Fibroblast of peridontal ligament (primary cell): ENCODE measurements at regions not wholly inside any gene's neighbourhood (a gene's known extent, or its start where the extent isn't known, plus 50 kb on each side); places are given as distances from the start of the nearest gene placed in this dataset.
"Not testable (repeated sequence)": the region's sequence is repeated elsewhere in the genome, so short reads cannot be mapped to it uniquely, and the experiment has no call there.

Experiments
- DNase-seq: peaks from one replicate; pipeline ENCODE4 v3.0.0-alpha.2; 2010; ENCODE audit errors: extremely low read depth

DNA sequence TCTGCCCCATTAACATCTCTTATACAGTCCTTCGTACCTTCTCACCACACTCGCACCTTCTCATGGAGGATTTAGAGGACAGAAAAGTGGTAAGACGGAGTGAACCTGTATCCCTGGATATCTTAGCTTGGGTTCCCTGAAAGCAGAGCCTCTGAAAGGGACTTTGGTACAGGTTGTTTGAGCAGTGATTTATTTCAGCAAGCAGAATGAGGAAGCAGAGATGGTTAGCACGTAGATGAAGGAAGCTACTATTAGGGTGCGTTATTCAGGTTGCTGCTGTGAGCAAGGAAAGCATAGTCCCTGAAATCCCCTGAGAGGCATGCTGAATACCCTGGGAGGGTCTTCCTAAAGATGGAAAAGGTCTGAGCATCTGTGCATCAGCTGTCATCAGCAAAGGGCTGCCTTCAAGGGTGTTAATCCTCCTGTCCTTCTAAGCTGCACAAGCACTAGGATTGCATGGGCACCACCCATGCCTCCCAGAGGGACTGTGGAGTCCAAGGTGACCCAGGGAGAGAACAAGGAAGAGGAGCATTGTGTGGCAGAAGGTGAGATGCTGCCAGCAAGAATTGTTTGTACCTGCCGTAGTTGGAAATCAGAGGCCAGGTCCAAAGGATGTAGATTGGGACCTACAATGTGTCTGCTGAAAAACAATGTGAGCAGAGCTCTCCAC is 273.7 kb downstream of the RASEF start:
- DNase-seq, result no peak

DNA sequence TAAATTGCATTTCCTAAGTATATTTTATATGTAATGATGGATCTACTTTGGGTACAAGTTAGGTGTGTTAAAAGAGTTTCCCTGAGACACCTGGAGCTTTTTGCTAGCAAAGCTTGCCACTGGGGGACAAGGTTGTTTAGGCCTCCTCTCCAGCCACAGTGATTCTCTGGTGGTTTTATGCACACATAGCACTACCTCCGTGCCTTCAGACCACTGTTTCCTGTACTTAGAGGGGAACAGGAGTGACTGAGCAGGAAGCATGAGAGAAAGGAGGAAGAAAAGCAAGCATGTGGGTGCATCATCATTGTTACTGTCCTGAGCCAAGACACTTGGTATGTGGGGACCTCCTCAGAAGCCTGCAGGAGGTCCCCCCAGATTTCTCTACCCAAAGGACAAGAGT is 272.1 kb downstream of the RASEF start:
- DNase-seq, result no peak

- no peak for DNase-seq
These were observed 271.2 kb downstream of the RASEF start for GRCh38 chr9:82791692-82792091.

DNA sequence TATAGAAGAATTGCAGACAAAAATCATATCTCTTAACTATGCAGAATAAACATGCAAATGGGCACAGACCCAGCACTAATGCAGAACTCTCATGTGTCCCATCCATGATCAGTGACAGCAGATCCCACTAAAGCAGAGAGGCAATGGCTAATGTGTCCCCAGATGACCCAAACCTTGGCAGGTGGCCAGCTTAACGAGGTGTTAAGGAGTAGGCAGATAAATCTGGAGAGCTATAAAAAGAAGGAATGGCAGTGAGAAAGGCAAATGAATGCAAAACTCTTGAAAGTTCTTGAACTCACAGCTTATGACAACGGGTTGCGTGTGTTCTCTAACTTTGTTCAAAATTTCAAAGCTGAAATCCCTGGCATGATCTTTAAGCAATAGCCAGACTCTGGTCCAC is 265.4 kb downstream of the RASEF start:
- no peak for DNase-seq

DNA sequence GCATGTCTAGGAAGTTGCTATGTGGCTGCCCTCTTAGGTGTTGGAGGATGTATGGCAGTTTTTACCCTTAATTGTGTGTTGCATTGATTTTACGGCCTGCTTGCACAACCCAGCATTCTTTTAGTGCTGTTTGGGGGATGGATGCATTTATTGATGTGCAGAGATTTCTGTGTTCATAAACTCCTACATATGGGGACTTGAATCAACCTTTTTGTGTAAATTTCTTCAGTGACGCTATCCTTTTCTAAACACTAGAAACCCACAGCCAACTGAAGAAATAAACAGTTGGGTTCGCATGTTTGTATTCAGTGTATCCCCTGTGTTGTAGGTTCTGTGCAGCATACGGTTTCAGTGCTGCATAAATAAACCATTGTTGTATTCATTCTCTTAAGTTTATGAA is 263.7 kb downstream of the RASEF start:
- peak; percentile 52 for DNase-seq

DNA sequence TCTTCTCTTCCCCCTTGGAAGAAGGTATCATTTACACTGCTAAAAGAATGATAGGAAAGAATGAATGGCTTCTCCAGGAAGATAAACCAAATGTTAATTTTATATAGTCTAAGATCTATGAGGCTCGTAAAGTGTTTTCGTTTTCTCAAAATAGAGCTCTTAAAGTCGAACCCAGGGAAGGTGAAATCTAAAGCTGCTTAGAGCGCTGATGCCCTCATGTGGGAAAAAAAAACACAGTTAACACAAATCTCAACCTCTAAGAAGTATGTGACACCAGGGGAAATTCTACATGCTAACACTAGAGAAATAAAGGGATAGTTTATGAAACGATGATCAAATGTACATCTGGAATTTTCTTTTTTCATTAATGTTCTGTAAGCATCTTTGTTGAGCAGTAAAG is 257.9 kb downstream of the RASEF start:
- no peak for DNase-seq

- DNase-seq, result no peak
These were observed 254.5 kb downstream of the RASEF start for GRCh38 chr9:82808478-82808877.

DNA sequence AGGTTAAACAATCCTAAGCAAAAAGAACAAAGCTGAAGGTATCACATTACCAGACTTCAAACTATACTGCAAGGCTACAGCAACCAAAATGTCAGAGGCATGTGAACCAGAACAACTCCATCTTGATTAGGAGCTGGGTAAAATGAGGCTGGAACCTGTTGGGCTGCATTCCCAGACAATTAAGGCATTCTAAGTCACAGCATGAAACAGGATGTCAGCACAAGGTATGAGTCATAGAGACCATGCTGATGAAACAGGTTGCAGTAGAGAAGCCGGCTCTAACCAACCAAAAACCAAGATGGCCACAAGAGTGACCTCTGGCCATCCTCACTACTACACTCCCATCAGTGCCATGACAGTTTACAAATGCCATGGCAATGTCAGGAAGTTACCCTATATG is 252.0 kb downstream of the RASEF start:
- no peak for DNase-seq

DNA sequence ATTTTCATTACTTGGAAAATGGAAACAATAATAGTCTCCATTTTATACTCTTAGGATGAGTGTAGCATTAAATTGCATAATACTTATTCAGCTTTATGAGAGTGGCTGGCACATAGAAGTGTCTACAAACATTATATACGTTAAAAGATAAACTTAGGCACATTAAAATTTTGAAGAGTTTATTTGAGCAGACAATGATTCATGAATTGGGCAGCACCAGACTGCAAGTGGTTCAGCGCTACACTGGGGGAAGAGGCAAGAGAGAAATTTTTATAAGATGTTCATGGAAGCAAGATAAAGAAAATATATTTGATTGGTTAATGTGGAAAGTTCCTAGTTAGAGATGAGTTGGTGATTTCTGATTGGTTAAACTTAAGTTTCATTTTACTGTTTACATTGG is 243.7 kb downstream of the RASEF start:
- no peak for DNase-seq

GRCh38 chr9:82820186-82820585 is 242.8 kb downstream of the RASEF start:
- DNase-seq, result no peak

DNA sequence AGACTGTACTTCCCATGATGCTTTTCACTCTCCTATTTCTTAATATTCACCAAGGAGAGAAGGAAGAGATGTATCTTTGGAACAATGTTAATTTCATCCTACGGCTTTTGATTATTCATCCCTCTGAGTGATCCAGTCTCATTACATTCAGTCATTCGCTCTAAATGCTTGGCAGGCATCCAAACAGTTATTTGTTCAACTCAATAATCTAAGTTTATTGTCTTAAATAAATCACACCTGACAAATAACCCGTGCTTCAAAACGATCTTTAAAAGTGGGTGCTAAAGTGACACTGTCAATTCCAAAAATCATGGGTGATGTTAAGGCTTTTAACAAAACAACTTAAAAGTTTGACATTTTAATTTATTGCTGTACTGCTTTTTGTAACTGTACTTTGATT is 233.1 kb downstream of the RASEF start:
- no peak for DNase-seq

GRCh38 chr9:82865524-82865923 is 197.4 kb downstream of the RASEF start:
- no peak for DNase-seq

- no peak for DNase-seq
These were observed 182.4 kb downstream of the RASEF start for GRCh38 chr9:82880336-82881050.

GRCh38 chr9:82882138-82882537 is 180.8 kb downstream of the RASEF start:
- DNase-seq, result no peak

DNA sequence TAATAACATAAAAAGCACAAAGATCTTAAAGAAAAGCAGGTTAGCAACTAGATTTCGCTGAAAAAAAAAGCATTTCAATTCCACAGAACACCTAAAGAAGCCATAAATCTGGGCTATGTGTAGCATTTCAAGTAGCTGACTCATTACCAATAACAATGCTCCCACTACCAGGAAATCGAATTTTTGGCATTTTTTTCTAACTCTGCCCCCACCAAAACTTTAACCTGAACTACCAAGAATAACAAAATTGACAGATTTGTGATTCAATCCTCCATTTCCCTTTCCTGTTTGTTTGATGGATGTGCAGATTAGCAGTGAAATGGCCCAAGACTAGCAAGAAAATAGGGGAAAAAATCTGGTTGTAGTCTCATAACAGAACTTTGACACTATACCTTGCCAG is 180.2 kb downstream of the RASEF start:
- no peak for DNase-seq

GRCh38 chr9:82883436-82883835 is 179.5 kb downstream of the RASEF start:
- DNase-seq, result no peak

DNA sequence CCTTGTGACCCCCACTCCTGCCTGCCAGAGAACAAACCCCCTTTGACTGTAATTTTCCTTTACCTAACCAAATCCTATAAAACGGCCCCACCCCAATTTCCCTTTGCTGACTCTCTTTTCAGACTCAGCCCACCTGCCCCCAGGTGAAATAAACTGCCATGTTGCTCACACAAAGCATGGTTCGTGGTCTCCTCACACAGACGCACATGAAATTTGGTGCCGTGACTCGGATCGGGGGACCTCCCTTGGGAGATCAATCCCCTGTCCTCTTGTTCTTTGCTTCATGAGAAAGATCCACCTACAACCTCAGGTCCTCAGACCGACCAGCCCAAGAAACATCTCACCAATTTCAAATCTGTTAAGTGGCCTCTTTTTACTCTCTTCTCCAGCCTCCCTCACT is 179.0 kb downstream of the RASEF start:
- DNase-seq, result not testable (repeated sequence)

DNA sequence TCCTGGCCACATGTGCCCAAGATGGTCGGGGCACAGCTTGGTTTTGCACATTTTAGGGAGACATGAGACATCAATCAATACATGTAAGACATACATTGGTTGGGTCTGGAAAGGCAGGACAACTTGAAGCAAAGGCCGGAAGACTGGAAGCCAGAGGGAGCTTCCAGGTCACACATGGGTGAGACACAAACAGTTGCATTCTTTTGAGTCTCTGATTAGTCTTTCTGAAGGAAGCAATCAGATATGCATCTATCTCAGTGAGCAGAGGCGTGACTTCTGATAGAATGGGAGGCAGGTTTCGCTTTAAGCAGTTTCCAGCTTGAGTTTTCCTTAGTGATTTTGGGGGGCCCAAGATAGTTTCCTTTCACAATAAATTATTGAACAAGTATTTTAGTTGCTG is 172.5 kb downstream of the RASEF start:
- DNase-seq, result no peak

- DNase-seq, result no peak
These were observed 172.1 kb downstream of the RASEF start for GRCh38 chr9:82890865-82891264.

GRCh38 chr9:82891321-82891720 is 171.6 kb downstream of the RASEF start:
- DNase-seq, result no peak

- no peak for DNase-seq
These were observed 169.4 kb downstream of the RASEF start for GRCh38 chr9:82893549-82893948.

- no peak for DNase-seq
These were observed 168.4 kb downstream of the RASEF start for GRCh38 chr9:82894548-82894947.

DNA sequence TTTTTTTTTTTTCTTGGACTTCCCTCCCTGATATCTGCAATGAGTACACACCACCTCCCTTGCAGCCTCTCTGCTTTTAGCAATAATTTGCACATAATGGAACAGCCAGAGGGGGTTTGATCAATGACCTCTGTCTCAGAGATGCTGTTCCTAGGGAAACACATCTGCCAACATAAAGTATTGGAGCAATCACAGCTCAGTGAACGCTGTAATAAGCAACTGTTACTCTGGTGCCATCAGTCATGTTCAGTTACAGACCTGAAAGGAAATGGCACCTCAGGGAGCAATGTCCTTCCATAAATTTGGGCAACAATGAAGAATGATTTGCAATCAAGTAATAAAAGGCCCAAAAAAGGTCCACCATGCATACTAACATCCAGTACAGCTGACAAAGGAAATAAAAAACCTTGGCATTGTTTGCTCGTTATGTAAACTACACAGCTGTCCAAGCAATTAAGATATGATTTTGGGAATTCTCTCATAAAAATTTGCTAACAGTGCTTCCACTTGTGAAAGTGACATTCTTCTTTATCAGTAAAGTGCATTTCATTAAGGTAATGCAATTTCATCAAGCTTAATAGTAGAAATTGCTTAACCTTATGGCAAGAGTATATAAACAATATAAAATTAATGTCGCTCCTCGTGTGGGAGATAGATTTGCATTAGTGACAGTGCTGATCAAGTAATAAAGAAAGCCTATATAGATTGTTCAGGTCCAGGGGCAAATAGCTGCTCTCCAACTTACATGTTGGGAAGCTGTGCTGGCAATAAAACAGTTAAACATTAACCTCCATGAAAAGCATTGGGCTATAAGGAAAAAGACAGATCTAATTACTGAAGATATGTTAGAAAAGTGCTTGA is 167.8 kb downstream of the RASEF start:
- no peak for DNase-seq
